Activated CD4-positive, CD25-positive, alpha-beta regulatory T cell treated with anti-CD3 and anti-CD28 coated beads, Interleukin-2, amount 50 U/mL, for 16 hours (primary cell): ENCODE measurements at regions not wholly inside any gene's neighbourhood (a gene's known extent, or its start where the extent isn't known, plus 50 kb on each side); places are given as distances from the start of the nearest gene placed in this dataset.

Source experiments
- DNase-seq: peaks from one replicate; pipeline ENCODE4 v3.0.0-alpha.2; 2020; ENCODE audit warnings: low read depth, low spot score

GRCh38 chr11:127238321-127238720, 237.8 kb upstream of the KIRREL3 start:
- no peak for DNase-seq

- no peak for DNase-seq
Observed at GRCh38 chr11:127236776-127237175, 236.2 kb upstream of the KIRREL3 start.

- no peak for DNase-seq
Observed at GRCh38 chr11:127233998-127234397, 233.4 kb upstream of the KIRREL3 start.

- DNase-seq = no peak
Observed at GRCh38 chr11:127230392-127230791, 229.8 kb upstream of the KIRREL3 start.

- no peak for DNase-seq
Observed at GRCh38 chr11:127226949-127227348, 226.4 kb upstream of the KIRREL3 start.

GRCh38 chr11:127226380-127226779, 225.8 kb upstream of the KIRREL3 start:
- DNase-seq = no peak

- no peak for DNase-seq
Observed at GRCh38 chr11:127225619-127226018, 225.0 kb upstream of the KIRREL3 start.

GRCh38 chr11:127224276-127224675, 223.7 kb upstream of the KIRREL3 start:
- no peak for DNase-seq

GRCh38 chr11:127223633-127224032, 223.1 kb upstream of the KIRREL3 start:
- no peak for DNase-seq

- DNase-seq = no peak
Observed at GRCh38 chr11:127223026-127223425, 222.5 kb upstream of the KIRREL3 start.

- DNase-seq = no peak
Observed at GRCh38 chr11:127219704-127220103, 219.1 kb upstream of the KIRREL3 start.

GRCh38 chr11:127218275-127218608, 217.7 kb upstream of the KIRREL3 start:
- DNase-seq = no peak

GRCh38 chr11:127217452-127218274, 217.1 kb upstream of the KIRREL3 start:
- no peak for DNase-seq

GRCh38 chr11:127205688-127206217, 205.2 kb upstream of the KIRREL3 start:
- no peak for DNase-seq

GRCh38 chr11:127203490-127203889, 202.9 kb upstream of the KIRREL3 start:
- no peak for DNase-seq

GRCh38 chr11:127202105-127202504, 201.5 kb upstream of the KIRREL3 start:
- DNase-seq = no peak

GRCh38 chr11:127199306-127199801, 198.8 kb upstream of the KIRREL3 start:
- DNase-seq = no peak

- no peak for DNase-seq
Observed at GRCh38 chr11:127195501-127196120, 195.0 kb upstream of the KIRREL3 start.

GRCh38 chr11:127194521-127194920, 194.0 kb upstream of the KIRREL3 start:
- DNase-seq = no peak

GRCh38 chr11:127193950-127194349, 193.4 kb upstream of the KIRREL3 start:
- DNase-seq = no peak

- no peak for DNase-seq
Observed at GRCh38 chr11:127191689-127192088, 191.1 kb upstream of the KIRREL3 start.

- no peak for DNase-seq
Observed at GRCh38 chr11:127191261-127191660, 190.7 kb upstream of the KIRREL3 start.
